GM12878 (cell line): ENCODE measurements at regions not wholly inside any gene's neighbourhood (a gene's known extent, or its start where the extent isn't known, plus 50 kb on each side); places are given as distances from the start of the nearest gene placed in this dataset.

Experiments used
- ATAC-seq: fragments of 200-7000 bp; cut with Tn5 transposase; 3 replicates; pipeline ENCODE4 v1.9.1; 2020; ENCODE audit warnings: mild to moderate bottlenecking, moderate library complexity
- BruUV-seq: library from RNA; stranded (reverse); fragments of 400-500 nt; replicated peaks from 2 replicates; lab custom pipeline; 2021; lab: Mats Ljungman, UMichigan
- CTCF ChIA-PET: fragments of 300-600 bp; sonication (Branson Sonifier 250); formaldehyde crosslinking; extraction: SDS; loops from one replicate; lab custom pipeline; 2021; ENCODE audit warnings: inconsistent platforms; lab: Yijun Ruan, JAX
- POLR2A ChIA-PET: fragments of 350-600 bp; formaldehyde crosslinking; extraction: SDS; loops from one replicate; lab custom pipeline; 2021; ENCODE audit warnings: inconsistent platforms; lab: Charles Lee
- RAD21 ChIA-PET: fragments of 300-600 bp; sonication (Branson Sonifier 250); formaldehyde crosslinking; loops from one replicate; lab custom pipeline; 2023; ENCODE audit warnings: antibody characterized with exemption; ENCODE audit not compliant: unreplicated experiment; lab: Charles Lee
- SMC1A ChIA-PET: fragments of 300-600 bp; sonication (Branson Sonifier 250); formaldehyde crosslinking; loops from one replicate; lab custom pipeline; 2023; ENCODE audit not compliant: unreplicated experiment, uncharacterized antibody; lab: Charles Lee
- DNase-seq: peaks from one replicate; pipeline ENCODE4 v3.0.0-alpha.2; 2011; ENCODE audit warnings: low read depth, low spot score
- FAIRE-seq: peaks from 3 replicates; lab custom pipeline; 2011; peaks lifted over from hg19 to GRCh38; lab: Jason Lieb, UNC
- H2AFZ ChIP-seq: 2 replicates; pipeline ENCODE4 v1.6.0; 2011; ENCODE audit warnings: low read depth, low read length, control low read depth; ENCODE audit not compliant: control insufficient read depth
- H3K27ac ChIP-seq: 2 replicates; pipeline ENCODE4 v1.5.1; 2011; ENCODE audit warnings: control low read depth; ENCODE audit not compliant: control insufficient read depth, insufficient read depth
- H3K27me3 ChIP-seq, 2 experiments: replicated peaks in 1 of 2; 2 replicates each; pipeline versions ENCODE4 v1.6.0 to v1.6.1; 2011; ENCODE audit warnings: low read length in 1 of 2; ENCODE audit not compliant: control insufficient read depth in 2 of 2, insufficient read depth in 2 of 2
- H3K36me3 ChIP-seq, 2 experiments: 2 replicates each; pipeline ENCODE4 v1.5.1; 2011; ENCODE audit warnings: low read length in 1 of 2; ENCODE audit not compliant: control insufficient read depth in 2 of 2, insufficient read depth in 2 of 2
- H3K4me1 ChIP-seq: 2 replicates; pipeline ENCODE4 v1.6.1; 2011; ENCODE audit warnings: mild to moderate bottlenecking, low read length, moderate library complexity, mixed read lengths; ENCODE audit not compliant: control insufficient read depth, insufficient read depth
- H3K4me2 ChIP-seq: 2 replicates; pipeline ENCODE4 v1.6.0; 2011; ENCODE audit warnings: control low read depth; ENCODE audit not compliant: control insufficient read depth, insufficient read depth
- H3K4me3 ChIP-seq: fragments of 200-600 bp; sonication (generic); 2 replicates; pipeline ENCODE4 v1.5.1; 2016
- H3K79me2 ChIP-seq: 2 replicates; pipeline ENCODE4 v1.6.0; 2011; ENCODE audit warnings: low read length; ENCODE audit not compliant: control insufficient read depth, insufficient read depth
- H3K9ac ChIP-seq: 2 replicates; pipeline ENCODE4 v1.8.0; 2011; ENCODE audit warnings: low read length, control low read depth, mixed read lengths; ENCODE audit not compliant: control insufficient read depth, insufficient read depth
- H3K9me3 ChIP-seq: replicated peaks from 3 replicates; pipeline ENCODE4 v1.5.1; 2011; ENCODE audit warnings: mild to moderate bottlenecking, low read length; ENCODE audit not compliant: control insufficient read depth, insufficient read depth
- H4K20me1 ChIP-seq: 2 replicates; pipeline ENCODE4 v1.6.0; 2011; ENCODE audit not compliant: control insufficient read depth, insufficient read depth
- BCL11A ChIP-seq: IDR thresholded peaks from 2 replicates; pipeline ENCODE4 v1.6.1; 2011; ENCODE audit warnings: low read depth, low read length
- CTCF ChIP-seq, 3 experiments: IDR thresholded peaks in 2 of 3; conservative IDR thresholded peaks in 1 of 3; 2 replicates each; pipeline ENCODE4 v1.5.1; 2011; ENCODE audit warnings: low read depth in 3 of 3, low read length in 3 of 3, mild to moderate bottlenecking in 3 of 3, control low read depth in 2 of 3, moderate library complexity in 2 of 3, inconsistent platforms in 1 of 3, mixed read lengths in 1 of 3; ENCODE audit not compliant: control insufficient read depth in 2 of 3, insufficient read depth in 1 of 3; ENCODE audit errors: extremely low read depth in 1 of 3
- HCFC1 ChIP-seq: fragments of 150-350 bp; IDR thresholded peaks from 2 replicates; pipeline ENCODE4 v1.6.1; 2014; ENCODE audit warnings: low read length
- JUNB ChIP-seq: IDR thresholded peaks from 2 replicates; pipeline ENCODE4 v1.6.1; 2016; ENCODE audit warnings: antibody characterized with exemption, mild to moderate bottlenecking
- MXI1 ChIP-seq: fragments of 150-350 bp; IDR thresholded peaks from 2 replicates; pipeline ENCODE4 v1.6.1; 2011; ENCODE audit warnings: low read depth, mild to moderate bottlenecking, inconsistent platforms, low read length, improper control_type of control experiment
- NR2C2 ChIP-seq: IDR thresholded peaks from 2 replicates; pipeline ENCODE4 v1.6.1; 2011; ENCODE audit warnings: borderline replicate concordance, low read depth; ENCODE audit not compliant: control insufficient read depth, insufficient read length
- RAD51 ChIP-seq: fragments of 450-650 bp; IDR thresholded peaks from 2 replicates; pipeline ENCODE4 v1.6.1; 2016; ENCODE audit warnings: moderate library complexity, mild to moderate bottlenecking, inconsistent platforms
- RB1 ChIP-seq: fragments of 450-650 bp; formaldehyde crosslinking; IDR thresholded peaks from 2 replicates; pipeline ENCODE4 v1.6.1; 2017; ENCODE audit warnings: mild to moderate bottlenecking, borderline replicate concordance
- RELA ChIP-seq: fragments of 450-650 bp; IDR thresholded peaks from 2 replicates; pipeline ENCODE4 v1.8.0; 2014; ENCODE audit warnings: borderline replicate concordance; ENCODE audit not compliant: partially characterized antibody
- SMARCA5 ChIP-seq: fragments of 450-650 bp; IDR thresholded peaks from 2 replicates; pipeline ENCODE4 v1.6.1; 2017; ENCODE audit warnings: mild to moderate bottlenecking
- SRF ChIP-seq, 2 experiments: IDR thresholded peaks; 2 replicates each; pipeline ENCODE4 v1.6.1; 2011; ENCODE audit warnings: low read depth in 2 of 2, low read length in 2 of 2, mild to moderate bottlenecking in 1 of 2, moderate library complexity in 1 of 2
- WGBS: methylation state at CpG from one replicate; pipeline ENCODE4 v1.1.6; 2016; ENCODE audit warnings: low lambda C conversion rate; ENCODE audit not compliant: insufficient replicate concordance, insufficient coverage; ENCODE audit errors: missing lambda C conversion rate; 5-methylcytosine and 5-hydroxymethylcytosine counted together
- in situ Hi-C: fragments of 300-500 bp; cut with MboI; formaldehyde crosslinking; loops from 9 replicates; pipeline ENCODE4 v1.14.3; 2018; ENCODE audit warnings: mixed read lengths
- intact Hi-C: fragments of 100-400 bp; cut with micrococcal nuclease; formaldehyde crosslinking; loops from one replicate; pipeline ENCODE4 v1.14.2; 2022; ENCODE audit not compliant: unreplicated experiment
- TF ChIP-seq, protein P1 (sequence below): fragments of 150-350 bp; IDR thresholded peaks from 2 replicates; pipeline ENCODE4 v1.6.1; 2014; ENCODE audit warnings: mild to moderate bottlenecking, low read depth, low read length
- TF ChIP-seq, protein P2 (sequence below): IDR thresholded peaks from 2 replicates; pipeline ENCODE4 v1.6.1; 2012; ENCODE audit warnings: improper control_type of control experiment, low read depth, low read length; ENCODE audit not compliant: insufficient replicate concordance

DNA sequence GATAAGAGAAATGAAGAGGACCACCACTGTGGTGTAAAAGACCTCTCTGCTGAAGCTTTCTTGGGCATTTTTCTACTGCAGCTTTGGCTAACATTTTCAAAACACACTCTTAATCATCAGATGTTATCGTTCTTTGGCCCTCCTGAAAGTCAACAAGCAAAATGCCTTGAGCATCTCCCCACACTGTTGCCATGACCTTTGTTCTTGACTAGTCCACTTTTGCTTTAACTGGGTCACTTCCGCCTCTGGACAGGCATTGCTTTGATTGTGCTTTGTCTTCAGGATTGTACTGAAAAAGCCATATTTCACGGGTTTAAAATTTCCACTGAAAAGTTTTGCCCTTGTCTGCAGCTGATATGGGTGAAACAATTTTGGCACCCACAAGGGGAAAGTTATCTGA lies 107.8 kb upstream of the CXCL12 start (continued):
- TF ChIP-seq SRF (IDR thresholded peaks at IDR 0.05; ENCODE audit: low read depth in 2 of 2, low read length in 2 of 2) (no peak), RAD51 (no peak), RELA (no peak), BCL11A (no peak), NR2C2 (no peak), RB1 (no peak)

GRCh38 chr10:44498222-44498621 lies 113.3 kb upstream of the CXCL12 start:
- Histone ChIP-seq H3K4me3 (no peak overlapping the region), H3K27ac (no peak overlapping the region), H3K36me3 (no peaks in the 10 kb centered on the region), H4K20me1 (no peaks in the 10 kb centered on the region), H2AFZ (no peak overlapping the region), H3K79me2 (no peaks in the 10 kb centered on the region), H3K4me1 (no peaks in the 10 kb centered on the region), H3K9me3 (no peaks in the 10 kb centered on the region), H3K4me2 (no peak overlapping the region), H3K9ac (no peak overlapping the region), H3K27me3 (no peaks in the 10 kb centered on the region)
- SMC1A ChIA-PET, result no interaction called here
- DNase-seq (no peak), ATAC-seq (no peak), FAIRE-seq (no peak)
- TF ChIP-seq, protein P1, sequence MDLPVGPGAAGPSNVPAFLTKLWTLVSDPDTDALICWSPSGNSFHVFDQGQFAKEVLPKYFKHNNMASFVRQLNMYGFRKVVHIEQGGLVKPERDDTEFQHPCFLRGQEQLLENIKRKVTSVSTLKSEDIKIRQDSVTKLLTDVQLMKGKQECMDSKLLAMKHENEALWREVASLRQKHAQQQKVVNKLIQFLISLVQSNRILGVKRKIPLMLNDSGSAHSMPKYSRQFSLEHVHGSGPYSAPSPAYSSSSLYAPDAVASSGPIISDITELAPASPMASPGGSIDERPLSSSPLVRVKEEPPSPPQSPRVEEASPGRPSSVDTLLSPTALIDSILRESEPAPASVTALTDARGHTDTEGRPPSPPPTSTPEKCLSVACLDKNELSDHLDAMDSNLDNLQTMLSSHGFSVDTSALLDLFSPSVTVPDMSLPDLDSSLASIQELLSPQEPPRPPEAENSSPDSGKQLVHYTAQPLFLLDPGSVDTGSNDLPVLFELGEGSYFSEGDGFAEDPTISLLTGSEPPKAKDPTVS, result no peak
- no peak for TF ChIP-seq MXI1
- TF ChIP-seq SMARCA5, result no peak
- TF ChIP-seq CTCF (IDR thresholded peaks at IDR 0.05 in 2 of 3, conservative IDR thresholded peaks at IDR 0.05 in 1 of 3; ENCODE audit: control insufficient read depth in 2 of 3, extremely low read depth in 1 of 3, insufficient read depth in 1 of 3, low read depth in 3 of 3, low read length in 3 of 3), result no peak
- TF ChIP-seq HCFC1, result no peak
- TF ChIP-seq, protein P2, sequence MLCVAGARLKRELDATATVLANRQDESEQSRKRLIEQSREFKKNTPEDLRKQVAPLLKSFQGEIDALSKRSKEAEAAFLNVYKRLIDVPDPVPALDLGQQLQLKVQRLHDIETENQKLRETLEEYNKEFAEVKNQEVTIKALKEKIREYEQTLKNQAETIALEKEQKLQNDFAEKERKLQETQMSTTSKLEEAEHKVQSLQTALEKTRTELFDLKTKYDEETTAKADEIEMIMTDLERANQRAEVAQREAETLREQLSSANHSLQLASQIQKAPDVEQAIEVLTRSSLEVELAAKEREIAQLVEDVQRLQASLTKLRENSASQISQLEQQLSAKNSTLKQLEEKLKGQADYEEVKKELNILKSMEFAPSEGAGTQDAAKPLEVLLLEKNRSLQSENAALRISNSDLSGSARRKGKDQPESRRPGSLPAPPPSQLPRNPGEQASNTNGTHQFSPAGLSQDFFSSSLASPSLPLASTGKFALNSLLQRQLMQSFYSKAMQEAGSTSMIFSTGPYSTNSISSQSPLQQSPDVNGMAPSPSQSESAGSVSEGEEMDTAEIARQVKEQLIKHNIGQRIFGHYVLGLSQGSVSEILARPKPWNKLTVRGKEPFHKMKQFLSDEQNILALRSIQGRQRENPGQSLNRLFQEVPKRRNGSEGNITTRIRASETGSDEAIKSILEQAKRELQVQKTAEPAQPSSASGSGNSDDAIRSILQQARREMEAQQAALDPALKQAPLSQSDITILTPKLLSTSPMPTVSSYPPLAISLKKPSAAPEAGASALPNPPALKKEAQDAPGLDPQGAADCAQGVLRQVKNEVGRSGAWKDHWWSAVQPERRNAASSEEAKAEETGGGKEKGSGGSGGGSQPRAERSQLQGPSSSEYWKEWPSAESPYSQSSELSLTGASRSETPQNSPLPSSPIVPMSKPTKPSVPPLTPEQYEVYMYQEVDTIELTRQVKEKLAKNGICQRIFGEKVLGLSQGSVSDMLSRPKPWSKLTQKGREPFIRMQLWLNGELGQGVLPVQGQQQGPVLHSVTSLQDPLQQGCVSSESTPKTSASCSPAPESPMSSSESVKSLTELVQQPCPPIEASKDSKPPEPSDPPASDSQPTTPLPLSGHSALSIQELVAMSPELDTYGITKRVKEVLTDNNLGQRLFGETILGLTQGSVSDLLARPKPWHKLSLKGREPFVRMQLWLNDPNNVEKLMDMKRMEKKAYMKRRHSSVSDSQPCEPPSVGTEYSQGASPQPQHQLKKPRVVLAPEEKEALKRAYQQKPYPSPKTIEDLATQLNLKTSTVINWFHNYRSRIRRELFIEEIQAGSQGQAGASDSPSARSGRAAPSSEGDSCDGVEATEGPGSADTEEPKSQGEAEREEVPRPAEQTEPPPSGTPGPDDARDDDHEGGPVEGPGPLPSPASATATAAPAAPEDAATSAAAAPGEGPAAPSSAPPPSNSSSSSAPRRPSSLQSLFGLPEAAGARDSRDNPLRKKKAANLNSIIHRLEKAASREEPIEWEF, result no peak
- TF ChIP-seq JUNB, result no peak
- RAD21 ChIA-PET, result no interaction called here
- POLR2A ChIA-PET, result no interaction called here
- CTCF ChIA-PET, result no interaction called here
- in situ Hi-C loops, result no loop called here
- 14% methylated on average over 5 of the region's 5 CpGs for WGBS
- intact Hi-C loops, result no loop called here
- no TSS peak for BruUV-seq
